GM19438 (cell line): ENCODE measurements at regions not wholly inside any gene's neighbourhood (a gene's known extent, or its start where the extent isn't known, plus 50 kb on each side); places are given as distances from the start of the nearest gene placed in this dataset.
"Not testable (repeated sequence)": the region's sequence is repeated elsewhere in the genome, so short reads cannot be mapped to it uniquely, and the experiment has no call there.

Source experiments
- ATAC-seq: cut with Tn5 transposase; IDR thresholded peaks from one replicate; pipeline ENCODE4 v1.9.1; 2021; ENCODE audit warnings: low read depth; ENCODE audit not compliant: unreplicated experiment

DNA sequence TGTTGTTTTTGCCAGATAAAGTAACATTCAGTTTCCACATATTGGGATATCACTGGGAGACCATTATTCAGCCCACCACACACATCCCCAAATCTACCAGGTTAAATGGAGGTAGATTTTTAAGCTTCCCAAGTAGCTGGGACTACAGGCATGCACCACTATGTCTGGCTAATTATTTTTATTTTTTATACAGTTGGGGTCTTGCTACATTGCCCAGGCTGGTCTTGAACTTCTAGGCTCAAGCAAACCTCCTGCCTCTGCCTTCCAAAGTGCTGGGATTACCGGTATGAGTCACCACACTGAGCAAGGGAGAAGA lies 96.6 kb upstream of the CHD2 start:
- ATAC-seq = no peak

DNA sequence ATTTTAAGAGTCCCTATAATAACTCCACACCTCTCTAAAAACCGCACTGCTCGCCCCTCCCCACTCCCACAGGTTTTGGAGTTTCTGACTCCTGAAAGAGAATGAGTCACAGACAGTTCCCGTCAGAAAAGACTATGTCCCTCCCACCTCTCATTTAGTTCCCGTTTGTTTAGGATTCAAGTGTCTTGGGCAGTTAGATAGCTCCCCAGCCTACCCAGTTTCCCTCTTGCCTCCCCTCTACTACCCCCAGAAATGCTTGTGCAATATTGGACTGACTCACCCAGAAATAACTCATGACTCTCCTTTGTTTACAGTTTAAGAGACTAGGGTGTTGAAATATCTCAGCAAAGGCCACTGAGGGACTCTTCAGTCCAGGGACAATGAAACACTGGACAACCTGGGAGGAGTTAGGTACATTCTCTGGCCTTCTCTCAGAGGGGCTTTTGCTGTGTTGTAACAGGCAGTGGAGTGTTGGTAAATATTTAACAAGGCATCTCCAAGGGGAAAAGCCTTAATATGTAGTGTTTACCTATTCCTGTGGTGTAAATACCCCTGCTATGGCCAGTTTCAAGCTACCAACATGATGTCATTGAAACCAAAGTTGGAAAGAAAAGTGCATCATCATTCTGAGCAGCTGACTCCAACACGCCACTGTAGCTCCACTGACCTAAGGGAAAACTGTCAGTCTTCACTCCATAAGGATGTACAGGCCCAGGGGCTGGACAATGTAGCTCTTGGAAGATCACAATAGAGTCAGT lies 96.1 kb upstream of the CHD2 start:
- peak; percentile 31 for ATAC-seq

- ATAC-seq = not testable (repeated sequence)
Observed at GRCh38 chr15:92804610-92804936, 95.6 kb upstream of the CHD2 start.

GRCh38 chr15:92805080-92805690 lies 94.9 kb upstream of the CHD2 start:
- no peak for ATAC-seq

GRCh38 chr15:92806171-92806570 lies 94.0 kb upstream of the CHD2 start:
- ATAC-seq = not testable (repeated sequence)

DNA sequence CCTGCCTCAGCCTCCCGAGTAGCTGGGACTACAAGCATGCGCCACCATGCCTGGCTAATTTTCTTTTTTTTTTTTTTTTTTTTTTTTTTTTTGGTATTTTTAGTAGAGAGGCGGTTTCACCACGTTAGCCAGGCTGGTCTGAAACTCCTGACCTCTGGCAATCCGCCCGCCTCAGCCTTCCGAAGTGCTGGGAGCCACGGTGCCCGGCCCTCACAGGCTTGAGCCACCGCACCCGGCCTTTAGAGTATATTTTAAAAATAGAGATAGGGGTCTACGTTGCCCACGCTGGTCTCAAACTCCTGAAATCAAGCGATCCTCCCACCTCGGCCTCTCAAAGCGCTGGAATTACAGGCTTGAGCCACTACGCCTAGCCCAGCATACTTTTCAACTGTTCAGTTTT lies 93.4 kb upstream of the CHD2 start:
- no peak for ATAC-seq

DNA sequence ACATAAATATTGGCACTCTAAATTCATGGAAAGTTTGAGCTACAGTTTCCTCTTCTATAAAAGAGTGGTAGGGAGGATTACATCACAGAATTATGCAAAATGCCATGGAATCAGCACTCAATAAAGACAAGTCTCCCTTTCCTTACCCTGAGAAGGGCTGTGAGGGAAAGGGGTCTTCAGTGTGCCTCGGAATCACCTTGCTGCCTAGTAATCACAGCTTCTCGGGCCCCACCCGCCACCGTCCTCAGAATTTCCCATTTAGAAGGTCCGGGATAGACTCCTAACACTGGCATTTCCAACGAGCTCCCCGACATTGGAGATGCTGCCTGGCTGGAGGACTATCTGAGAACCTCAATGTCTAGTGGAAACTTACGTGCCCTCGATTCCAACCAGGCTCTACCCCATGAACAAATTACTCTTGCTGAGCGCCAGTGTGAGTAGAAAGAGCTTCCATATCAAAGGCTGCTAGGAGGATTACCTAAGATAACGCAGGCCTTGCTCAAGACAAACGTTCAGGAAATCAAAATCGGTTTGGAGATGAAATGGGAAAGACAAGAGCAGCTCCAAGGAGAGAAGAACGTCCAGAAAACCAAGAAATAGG lies 92.1 kb upstream of the CHD2 start:
- ATAC-seq = no peak

DNA sequence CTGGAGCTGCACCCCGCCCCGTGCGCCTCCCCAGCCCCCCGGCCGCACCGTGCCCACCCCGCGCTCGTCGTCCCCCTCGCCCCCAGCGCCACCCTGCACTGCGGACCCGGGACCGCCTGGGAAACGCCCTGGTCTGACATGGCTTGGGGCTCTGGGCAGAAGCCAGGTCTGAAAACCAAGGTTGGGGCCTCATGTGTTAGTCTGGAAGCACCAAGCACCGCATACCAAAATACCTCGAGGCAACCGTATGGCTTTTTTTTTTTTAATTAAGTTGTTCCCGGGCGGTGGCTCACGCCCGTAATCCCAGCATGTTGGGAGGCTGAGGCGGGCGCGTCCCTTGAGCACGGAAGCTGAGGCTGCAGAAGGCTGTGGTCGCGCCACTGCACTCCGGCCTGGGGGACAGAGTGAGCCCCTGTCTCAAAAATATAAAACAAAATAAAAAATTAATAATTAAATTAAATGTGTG lies 91.5 kb upstream of the CHD2 start:
- peak; percentile 19 for ATAC-seq

- ATAC-seq = peak; percentile 74
Observed at GRCh38 chr15:92809064-92809879, 90.9 kb upstream of the CHD2 start.

- ATAC-seq = no peak
Observed at GRCh38 chr15:92809880-92810361, 90.2 kb upstream of the CHD2 start.

DNA sequence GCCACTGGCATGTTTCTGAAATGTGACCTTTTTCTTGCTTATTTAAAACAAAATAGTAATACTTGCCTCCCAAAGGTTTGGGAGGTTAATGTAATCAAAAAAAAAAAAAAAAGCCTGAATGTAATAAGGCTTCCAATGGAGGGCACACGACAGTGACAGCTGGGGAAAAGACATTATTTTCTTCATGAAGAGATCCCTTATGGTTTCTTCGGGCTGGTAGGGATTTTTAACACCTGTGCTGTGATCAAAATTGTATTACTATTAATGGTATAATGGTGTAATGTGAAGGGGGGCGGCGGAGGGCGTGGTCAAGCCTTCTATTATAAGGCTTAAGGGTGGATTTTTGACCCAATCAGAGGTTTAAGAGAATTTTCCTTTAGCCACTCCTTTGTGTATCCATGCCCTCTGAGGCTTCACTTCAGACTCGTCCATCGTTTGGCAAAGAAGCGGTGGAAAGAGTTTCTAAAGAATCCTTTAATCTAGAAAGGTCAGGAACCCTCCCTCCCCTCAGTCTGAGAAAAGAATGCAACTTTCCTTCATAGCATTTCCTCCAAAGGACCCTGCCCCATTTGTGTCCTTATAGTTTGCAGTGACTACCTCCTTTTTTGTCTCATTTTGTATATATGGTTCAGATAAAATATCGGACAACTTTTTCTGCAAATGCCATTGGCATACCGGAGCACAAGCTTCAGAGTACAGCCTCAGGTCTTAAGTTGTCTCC lies 89.5 kb upstream of the CHD2 start:
- ATAC-seq = no peak

DNA sequence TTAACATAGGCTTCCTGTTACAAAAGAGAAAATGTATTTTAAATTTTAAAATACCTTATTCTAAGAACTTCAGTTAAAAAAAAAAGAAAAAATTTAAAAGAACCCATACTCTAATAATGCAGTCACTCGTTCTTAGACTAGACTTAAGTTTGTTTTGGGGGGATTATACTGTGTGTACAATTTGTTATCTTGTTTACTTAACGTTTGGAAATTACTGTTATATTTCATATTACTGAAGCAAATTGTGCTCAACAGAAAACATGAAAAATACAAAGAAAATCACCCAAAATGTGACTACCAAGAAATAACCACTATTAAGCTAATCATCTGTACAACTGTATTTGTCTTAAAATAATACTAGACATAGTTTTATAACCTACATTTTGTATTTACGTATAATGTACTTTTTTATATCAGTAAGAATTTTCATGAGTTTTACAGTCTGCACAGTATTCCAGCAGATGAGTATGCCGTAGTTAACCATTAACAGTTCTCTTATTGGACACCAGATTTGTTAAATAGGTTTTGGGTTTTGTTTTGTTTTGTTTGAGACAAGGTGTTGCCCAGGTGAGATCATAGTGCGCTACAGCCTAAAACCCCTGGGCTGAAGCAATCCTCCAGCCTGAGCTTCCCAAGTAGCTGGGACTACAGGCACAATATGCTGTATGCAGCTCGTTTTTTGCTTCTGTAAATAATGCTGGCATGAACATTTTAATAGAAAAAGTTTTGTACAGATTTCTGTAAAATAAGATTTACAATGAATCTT lies 88.8 kb upstream of the CHD2 start:
- no peak for ATAC-seq

- no peak for ATAC-seq
Observed at GRCh38 chr15:92812271-92812670, 87.9 kb upstream of the CHD2 start.

DNA sequence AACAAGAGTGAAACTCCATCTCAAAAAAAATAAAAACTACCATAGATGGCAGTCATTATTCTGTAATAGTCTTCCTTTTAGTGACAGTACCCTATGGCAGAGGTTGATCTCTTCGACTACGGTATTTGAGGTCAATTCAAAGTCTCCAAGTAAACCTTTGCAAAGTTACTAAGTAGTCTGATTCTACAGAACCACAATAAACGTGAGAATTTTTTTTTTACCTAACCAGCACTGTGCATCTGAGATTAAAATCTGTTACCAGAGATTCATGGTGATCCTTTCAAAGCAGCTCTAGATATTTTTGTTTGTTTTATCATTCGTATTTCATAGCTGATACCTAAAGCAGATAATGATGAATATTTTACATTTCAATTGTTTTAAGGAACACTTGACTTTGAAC lies 86.6 kb upstream of the CHD2 start:
- no peak for ATAC-seq

GRCh38 chr15:92817339-92817886 lies 82.7 kb upstream of the CHD2 start:
- no peak for ATAC-seq

GRCh38 chr15:92818651-92819277 lies 81.4 kb upstream of the CHD2 start:
- ATAC-seq = no peak

GRCh38 chr15:92819278-92820235 lies 80.6 kb upstream of the CHD2 start:
- ATAC-seq = no peak
